ENCODE measurements at regions not wholly inside any gene's neighbourhood (a gene's known extent, or its start where the extent isn't known, plus 50 kb on each side); places are given as distances from the start of the nearest gene placed in this dataset.

DNA sequence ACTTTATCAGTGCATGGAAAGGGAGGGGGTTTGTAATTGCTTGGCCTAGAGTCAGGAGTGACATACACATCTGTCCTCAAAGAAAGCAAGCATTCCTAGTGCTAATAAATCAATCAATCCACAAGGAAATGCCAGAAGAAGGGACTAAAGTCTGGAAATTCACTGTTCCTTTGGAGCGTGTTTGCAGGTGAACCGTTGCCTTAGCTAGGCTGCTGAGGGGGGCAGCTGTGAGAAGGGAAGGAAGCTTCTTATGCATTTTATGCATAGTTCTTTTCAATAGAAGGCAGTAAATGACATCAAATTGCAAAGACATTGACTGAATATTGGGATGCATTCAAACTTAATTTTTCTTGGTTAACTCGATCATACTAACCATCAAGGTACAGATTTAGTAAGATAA, 1092.5 kb upstream of the SEMA6A start:
- TF ChIP-seq, protein P1, sequence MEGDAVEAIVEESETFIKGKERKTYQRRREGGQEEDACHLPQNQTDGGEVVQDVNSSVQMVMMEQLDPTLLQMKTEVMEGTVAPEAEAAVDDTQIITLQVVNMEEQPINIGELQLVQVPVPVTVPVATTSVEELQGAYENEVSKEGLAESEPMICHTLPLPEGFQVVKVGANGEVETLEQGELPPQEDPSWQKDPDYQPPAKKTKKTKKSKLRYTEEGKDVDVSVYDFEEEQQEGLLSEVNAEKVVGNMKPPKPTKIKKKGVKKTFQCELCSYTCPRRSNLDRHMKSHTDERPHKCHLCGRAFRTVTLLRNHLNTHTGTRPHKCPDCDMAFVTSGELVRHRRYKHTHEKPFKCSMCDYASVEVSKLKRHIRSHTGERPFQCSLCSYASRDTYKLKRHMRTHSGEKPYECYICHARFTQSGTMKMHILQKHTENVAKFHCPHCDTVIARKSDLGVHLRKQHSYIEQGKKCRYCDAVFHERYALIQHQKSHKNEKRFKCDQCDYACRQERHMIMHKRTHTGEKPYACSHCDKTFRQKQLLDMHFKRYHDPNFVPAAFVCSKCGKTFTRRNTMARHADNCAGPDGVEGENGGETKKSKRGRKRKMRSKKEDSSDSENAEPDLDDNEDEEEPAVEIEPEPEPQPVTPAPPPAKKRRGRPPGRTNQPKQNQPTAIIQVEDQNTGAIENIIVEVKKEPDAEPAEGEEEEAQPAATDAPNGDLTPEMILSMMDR (conservative IDR thresholded peaks at IDR 0.05; ENCODE audit: low read length): no peak
- TF ChIP-seq EZH2phosphoT487 (IDR thresholded peaks at IDR 0.05; ENCODE audit: borderline replicate concordance, low read depth, low read length): no peak
